Activated CD4-positive, alpha-beta T cell treated with anti-CD3 and anti-CD28 coated beads, Interleukin-2, amount 50 U/mL, for 16 hours (primary cell): ENCODE measurements at regions not wholly inside any gene's neighbourhood (a gene's known extent, or its start where the extent isn't known, plus 50 kb on each side); places are given as distances from the start of the nearest gene placed in this dataset.
"Not testable (repeated sequence)": the region's sequence is repeated elsewhere in the genome, so short reads cannot be mapped to it uniquely, and the experiment has no call there.

Experiments
- DNase-seq: peaks from one replicate; pipeline ENCODE4 v3.0.0-alpha.2; 2020

GRCh38 chr10:9254353-9254752, 1199.9 kb downstream of the GATA3 start:
- DNase-seq = no peak

GRCh38 chr10:9260690-9261089, 1206.2 kb downstream of the GATA3 start:
- no peak for DNase-seq

GRCh38 chr10:9262770-9263169, 1208.3 kb downstream of the GATA3 start:
- DNase-seq = no peak

- no peak for DNase-seq
Measured at GRCh38 chr10:9268176-9268575, 1213.7 kb downstream of the GATA3 start.

GRCh38 chr10:9273126-9273833, 1218.8 kb downstream of the GATA3 start:
- not testable (repeated sequence) for DNase-seq

- DNase-seq = no peak
Measured at GRCh38 chr10:9274206-9274755, 1219.8 kb downstream of the GATA3 start.

- no peak for DNase-seq
Measured at GRCh38 chr10:9275861-9276260, 1221.4 kb downstream of the GATA3 start.

- DNase-seq = no peak
Measured at GRCh38 chr10:9285690-9286089, 1231.2 kb downstream of the GATA3 start.

GRCh38 chr10:9289811-9290210, 1235.3 kb downstream of the GATA3 start:
- DNase-seq = no peak

- no peak for DNase-seq
Measured at GRCh38 chr10:9291081-9291480, 1236.6 kb downstream of the GATA3 start.

GRCh38 chr10:9294132-9294663, 1239.7 kb downstream of the GATA3 start:
- no peak for DNase-seq

- peak; percentile 77 for DNase-seq
Measured at GRCh38 chr10:9294865-9295264, 1240.4 kb downstream of the GATA3 start.

GRCh38 chr10:9296190-9296589, 1241.7 kb downstream of the GATA3 start:
- DNase-seq = no peak

GRCh38 chr10:9297580-9297979, 1243.1 kb downstream of the GATA3 start:
- no peak for DNase-seq

- no peak for DNase-seq
Measured at GRCh38 chr10:9299966-9300365, 1245.5 kb downstream of the GATA3 start.

GRCh38 chr10:9301148-9301547, 1246.7 kb downstream of the GATA3 start:
- no peak for DNase-seq

- DNase-seq = no peak
Measured at GRCh38 chr10:9301554-9301953, 1247.1 kb downstream of the GATA3 start.

GRCh38 chr10:9302140-9302746, 1247.8 kb downstream of the GATA3 start:
- peak; percentile 51 for DNase-seq

GRCh38 chr10:9305018-9305655, 1250.6 kb downstream of the GATA3 start:
- DNase-seq = peak; percentile 17

- DNase-seq = no peak
Measured at GRCh38 chr10:9311702-9312499, 1257.4 kb downstream of the GATA3 start.

- no peak for DNase-seq
Measured at GRCh38 chr10:9315292-9315691, 1260.8 kb downstream of the GATA3 start.

- DNase-seq = peak; percentile 49
Measured at GRCh38 chr10:9331583-9332008, 1277.1 kb downstream of the GATA3 start.

GRCh38 chr10:9334270-9334669, 1279.8 kb downstream of the GATA3 start:
- DNase-seq = no peak
